Lower leg skin (tissue), 4 donors: ENCODE measurements at regions not wholly inside any gene's neighbourhood (a gene's known extent, or its start where the extent isn't known, plus 50 kb on each side); places are given as distances from the start of the nearest gene placed in this dataset.

Experiments used
- DNase-seq, 2 donors: peaks; one replicate each; pipeline ENCODE4 v3.0.0-alpha.2; 2019; ENCODE audit warnings: low spot score in 2 of 2
- H3K4me3 ChIP-seq: fragments of 200-600 bp; sonication (generic); 2 replicates; pipeline ENCODE4 v1.5.1; 2017; ENCODE audit warnings: mild to moderate bottlenecking, low read depth; ENCODE audit not compliant: poor library complexity, severe bottlenecking
- CTCF ChIP-seq, 3 donors: fragments of 450-650 bp; IDR thresholded peaks; one replicate each; pipeline ENCODE4 v1.5.1; 2016; ENCODE audit warnings: antibody characterized with exemption in 3 of 3, mild to moderate bottlenecking in 3 of 3, moderate library complexity in 2 of 3
- POLR2A ChIP-seq, 2 donors: fragments of 450-650 bp; IDR thresholded peaks; one replicate each; pipeline ENCODE4 v1.6.1; 2016 to 2017; ENCODE audit warnings: antibody characterized with exemption in 2 of 2, mild to moderate bottlenecking in 1 of 2, moderate library complexity in 1 of 2
- WGBS, 2 donors: methylation state at CpG; one replicate each; pipeline ENCODE4 v1.1.5; 2018; 5-methylcytosine and 5-hydroxymethylcytosine counted together
- intact Hi-C: fragments of 100-400 bp; cut with DNase I; formaldehyde crosslinking; loops from one replicate; pipeline ENCODE4 v1.15.0; 2023; ENCODE audit warnings: low total_unique reads

GRCh38 chr18:51447351-51448342 lies 250.2 kb upstream of the MEX3C start:
- no peak overlapping the region for H3K4me3 ChIP-seq
- intact Hi-C loops, result no loop called here
- no peak for TF ChIP-seq POLR2A (IDR thresholded peaks at IDR 0.05)
- 37 to 46% methylated on average over 15 to 19 of the region's 19 CpGs for WGBS, 2 donors
- DNase-seq, result no peak

GRCh38 chr18:51448949-51449348 lies 251.5 kb upstream of the MEX3C start:
- intact Hi-C loops, result no loop called here
- no peak overlapping the region for H3K4me3 ChIP-seq
- TF ChIP-seq POLR2A (IDR thresholded peaks at IDR 0.05) (no peak), CTCF (IDR thresholded peaks at IDR 0.05) (no peak)
- WGBS, 2 donors, result 80 to 91% methylated on average over 9 of the region's 9 CpGs
- DNase-seq, result no peak

- H3K4me3 ChIP-seq, result no peak overlapping the region
- DNase-seq, result no peak
- WGBS, 2 donors, result 92 to 93% methylated on average over 3 of the region's 3 CpGs
- intact Hi-C loops, result no loop called here
- no peak for TF ChIP-seq CTCF (IDR thresholded peaks at IDR 0.05)
- no peak for TF ChIP-seq POLR2A (IDR thresholded peaks at IDR 0.05)
Measured at GRCh38 chr18:51453594-51453993, 256.1 kb upstream of the MEX3C start.

GRCh38 chr18:51458861-51459260 lies 261.4 kb upstream of the MEX3C start:
- TF ChIP-seq CTCF (IDR thresholded peaks at IDR 0.05) (no peak), POLR2A (IDR thresholded peaks at IDR 0.05) (no peak)
- no peak overlapping the region for H3K4me3 ChIP-seq
- 90 to 98% methylated on average over 1 of the region's 1 CpG for WGBS, 2 donors
- intact Hi-C loops, result no loop called here
- DNase-seq, result no peak

GRCh38 chr18:51461956-51462355 lies 264.5 kb upstream of the MEX3C start:
- peak in 1 of 2 donors; percentile 27 for DNase-seq
- WGBS, 2 donors, result 48 to 61% methylated on average over 1 of the region's 1 CpG
- TF ChIP-seq POLR2A (IDR thresholded peaks at IDR 0.05) (no peak), CTCF (IDR thresholded peaks at IDR 0.05) (no peak)
- no peak overlapping the region for H3K4me3 ChIP-seq
- intact Hi-C loops, result no loop called here

GRCh38 chr18:51463483-51464136 lies 266.1 kb upstream of the MEX3C start:
- no peak overlapping the region for H3K4me3 ChIP-seq
- WGBS, 2 donors, result 69 to 70% methylated on average over 9 of the region's 9 CpGs
- DNase-seq, result no peak
- TF ChIP-seq CTCF (IDR thresholded peaks at IDR 0.05) (no peak), POLR2A (IDR thresholded peaks at IDR 0.05) (no peak)
- intact Hi-C loops, result no loop called here
